ENCODE measurements at regions not wholly inside any gene's neighbourhood (a gene's known extent, or its start where the extent isn't known, plus 50 kb on each side); places are given as distances from the start of the nearest gene placed in this dataset.

DNA sequence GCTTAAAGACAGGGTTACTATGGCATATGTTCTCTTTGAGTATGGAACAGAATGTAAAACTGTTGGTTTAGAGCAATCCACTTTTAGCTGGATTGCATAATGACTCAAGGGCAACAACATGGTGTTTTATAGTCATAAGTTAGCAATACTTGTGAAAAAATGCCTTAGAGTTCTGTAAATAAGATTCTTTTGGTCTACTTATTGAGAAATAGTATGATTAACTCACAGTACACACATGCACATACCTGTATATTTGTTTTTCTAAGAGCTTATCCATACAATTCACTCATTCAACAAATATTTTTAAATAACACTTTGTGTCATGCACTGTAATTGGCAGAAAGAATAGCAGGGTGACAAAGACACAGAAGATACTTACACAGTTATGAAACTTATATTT lies 1415.5 kb downstream of the PCDH7 start:
- Mint-ChIP-seq H3K36me3 (no peaks in the 10 kb centered on the region), H3K4me3 (no peak overlapping the region), H3K27me3 (no peaks in the 10 kb centered on the region), H3K27ac (no peak overlapping the region), H3K9me3 (peaks cover 2% of the 10 kb centered on the region), H3K4me1 (no peaks in the 10 kb centered on the region)
- no peak for ATAC-seq

DNA sequence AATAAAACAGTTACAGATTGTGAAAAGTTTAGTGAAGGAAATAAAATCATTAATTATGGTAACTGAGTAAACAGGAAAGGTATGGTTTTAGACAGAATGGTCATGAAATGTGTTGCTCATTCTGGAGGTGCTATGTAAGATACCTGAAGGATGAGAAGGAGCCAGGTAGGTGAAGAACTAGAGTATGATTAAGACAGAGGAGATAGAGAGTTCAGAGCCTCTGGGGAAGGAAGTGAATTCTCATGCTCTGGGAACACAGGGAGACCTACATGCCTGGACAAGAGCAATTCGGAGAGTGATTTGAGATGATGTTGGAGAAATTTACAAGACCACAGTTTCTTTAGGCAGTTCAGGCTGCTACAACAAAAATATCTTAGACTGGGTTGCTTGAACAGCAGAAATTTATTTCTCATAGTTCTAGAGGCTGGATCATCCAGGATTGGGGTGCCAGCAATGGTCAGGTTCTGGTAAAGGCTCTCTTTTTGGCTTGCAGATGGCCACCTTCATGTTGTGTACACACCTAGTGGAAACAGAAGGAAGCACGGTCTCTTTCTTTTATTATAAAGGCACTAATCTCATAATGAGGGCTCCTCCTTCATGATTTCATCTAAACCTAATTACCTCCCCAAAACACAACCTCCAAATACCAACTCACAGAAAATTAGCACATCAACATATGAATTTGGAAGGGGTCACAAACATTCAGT lies 1416.1 kb downstream of the PCDH7 start:
- Mint-ChIP-seq H3K27me3 (no peaks in the 10 kb centered on the region), H3K4me1 (no peaks in the 10 kb centered on the region), H3K27ac (no peak overlapping the region), H3K4me3 (no peak overlapping the region), H3K36me3 (no peaks in the 10 kb centered on the region), H3K9me3 (peaks cover 6% of the 10 kb centered on the region)
- ATAC-seq, result no peak

GRCh38 chr4:32140636-32141035 lies 1420.5 kb downstream of the PCDH7 start:
- Mint-ChIP-seq H3K9me3 (peaks cover 6% of the 10 kb centered on the region), H3K4me3 (no peak overlapping the region), H3K27me3 (no peaks in the 10 kb centered on the region), H3K36me3 (no peaks in the 10 kb centered on the region), H3K4me1 (no peaks in the 10 kb centered on the region), H3K27ac (no peak overlapping the region)
- ATAC-seq, result no peak

DNA sequence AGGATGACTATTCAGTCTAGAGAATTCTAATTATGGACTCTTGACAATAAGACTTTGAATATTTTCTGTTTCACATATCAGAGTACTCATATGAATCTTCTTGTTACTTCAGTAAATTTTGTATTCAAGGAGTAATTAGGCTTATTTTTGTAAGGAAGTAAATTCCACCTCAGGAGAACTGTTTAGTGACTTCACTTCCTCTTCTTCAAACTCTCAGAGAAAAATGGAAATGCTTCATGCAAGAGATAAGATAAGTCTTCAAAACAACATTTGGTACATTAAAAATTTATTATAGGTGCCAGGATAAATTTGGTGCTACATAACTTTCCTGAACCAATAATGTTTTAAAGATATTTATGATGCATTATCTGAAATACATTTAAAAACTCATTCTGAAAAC lies 1421.9 kb downstream of the PCDH7 start:
- H3K4me1 Mint-ChIP-seq, result no peaks in the 10 kb centered on the region
- H3K36me3 Mint-ChIP-seq, result no peaks in the 10 kb centered on the region
- H3K9me3 Mint-ChIP-seq, result peaks cover 3% of the 10 kb centered on the region
- H3K27me3 Mint-ChIP-seq, result no peaks in the 10 kb centered on the region
- no peak overlapping the region for H3K4me3 Mint-ChIP-seq
- H3K27ac Mint-ChIP-seq, result no peak overlapping the region
- no peak for ATAC-seq

DNA sequence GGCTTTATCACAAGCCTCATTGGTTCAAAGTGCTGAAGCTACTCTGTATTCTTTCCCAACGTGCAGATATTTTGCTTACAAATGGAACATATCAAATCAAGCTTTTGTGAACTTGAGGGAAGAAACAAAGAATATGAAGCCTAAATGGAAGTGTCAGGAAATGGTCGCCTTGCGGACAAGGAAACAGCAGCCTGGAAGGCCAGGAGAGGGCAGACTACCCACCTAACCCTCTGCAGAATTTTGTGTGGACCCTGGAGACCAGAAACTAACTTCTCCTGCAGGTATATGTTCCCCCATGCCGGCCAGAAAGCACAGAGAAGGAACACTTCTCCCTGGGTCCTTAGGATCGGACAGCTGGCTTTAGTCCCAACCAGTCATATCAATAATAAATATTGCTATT lies 1425.8 kb downstream of the PCDH7 start:
- Mint-ChIP-seq H3K4me3 (no peak overlapping the region), H3K4me1 (no peaks in the 10 kb centered on the region), H3K9me3 (peaks cover 4% of the 10 kb centered on the region), H3K27ac (no peak overlapping the region), H3K36me3 (no peaks in the 10 kb centered on the region), H3K27me3 (no peaks in the 10 kb centered on the region)
- ATAC-seq, result no peak

GRCh38 chr4:32147446-32148085 lies 1427.4 kb downstream of the PCDH7 start:
- H3K27ac Mint-ChIP-seq, result no peak overlapping the region
- H3K4me1 Mint-ChIP-seq, result no peaks in the 10 kb centered on the region
- peaks cover 4% of the 10 kb centered on the region for H3K9me3 Mint-ChIP-seq
- H3K27me3 Mint-ChIP-seq, result no peaks in the 10 kb centered on the region
- ATAC-seq, result no peak
- no peaks in the 10 kb centered on the region for H3K36me3 Mint-ChIP-seq
- no peak overlapping the region for H3K4me3 Mint-ChIP-seq

DNA sequence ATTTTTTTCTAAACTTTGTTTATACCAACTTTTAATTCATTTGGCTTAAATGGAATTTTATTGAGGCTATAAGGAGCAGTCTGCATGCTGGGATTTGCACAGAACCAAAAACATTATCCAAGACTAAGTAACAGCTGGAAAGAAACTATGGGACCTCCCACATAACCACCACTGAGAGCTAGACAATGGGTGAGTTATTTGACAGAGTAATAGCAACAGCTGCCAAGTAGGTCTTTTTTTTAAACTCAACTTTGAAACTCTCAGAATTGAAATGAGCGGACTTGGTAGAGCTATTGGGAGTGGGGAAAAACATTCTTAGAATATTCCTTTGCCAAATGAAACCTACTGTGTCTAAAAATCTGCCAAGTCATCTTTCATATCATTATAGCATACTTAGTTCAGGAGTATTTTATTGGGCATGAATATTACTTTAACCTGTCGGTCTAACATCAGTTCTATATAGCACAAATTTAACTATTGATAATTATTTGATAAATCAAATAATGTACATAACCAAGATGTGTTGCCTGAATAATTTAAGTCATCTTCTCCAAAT lies 1428.0 kb downstream of the PCDH7 start:
- Mint-ChIP-seq H3K4me1 (no peaks in the 10 kb centered on the region), H3K27ac (no peak overlapping the region), H3K4me3 (no peak overlapping the region), H3K27me3 (no peaks in the 10 kb centered on the region), H3K9me3 (peaks cover 4% of the 10 kb centered on the region), H3K36me3 (no peaks in the 10 kb centered on the region)
- ATAC-seq, result no peak

GRCh38 chr4:32158961-32159360 lies 1438.8 kb downstream of the PCDH7 start:
- no peak overlapping the region for H3K4me3 Mint-ChIP-seq
- no peaks in the 10 kb centered on the region for H3K36me3 Mint-ChIP-seq
- no peaks in the 10 kb centered on the region for H3K27me3 Mint-ChIP-seq
- no peaks in the 10 kb centered on the region for H3K4me1 Mint-ChIP-seq
- H3K27ac Mint-ChIP-seq, result no peak overlapping the region
- H3K9me3 Mint-ChIP-seq, result peaks cover 13% of the 10 kb centered on the region
- ATAC-seq, result no peak

- Mint-ChIP-seq H3K4me1 (no peaks in the 10 kb centered on the region), H3K27ac (no peak overlapping the region), H3K27me3 (no peaks in the 10 kb centered on the region), H3K9me3 (peaks cover 7% of the 10 kb centered on the region), H3K36me3 (no peaks in the 10 kb centered on the region), H3K4me3 (no peak overlapping the region)
- no peak for ATAC-seq
Measured at GRCh38 chr4:32161392-32161791, 1441.2 kb downstream of the PCDH7 start.

- H3K9me3 Mint-ChIP-seq, result peaks cover 2% of the 10 kb centered on the region
- H3K27me3 Mint-ChIP-seq, result no peaks in the 10 kb centered on the region
- H3K36me3 Mint-ChIP-seq, result no peaks in the 10 kb centered on the region
- no peak overlapping the region for H3K4me3 Mint-ChIP-seq
- no peak overlapping the region for H3K27ac Mint-ChIP-seq
- no peak for ATAC-seq
- no peaks in the 10 kb centered on the region for H3K4me1 Mint-ChIP-seq
Measured at GRCh38 chr4:32163125-32163524, 1443.0 kb downstream of the PCDH7 start.

DNA sequence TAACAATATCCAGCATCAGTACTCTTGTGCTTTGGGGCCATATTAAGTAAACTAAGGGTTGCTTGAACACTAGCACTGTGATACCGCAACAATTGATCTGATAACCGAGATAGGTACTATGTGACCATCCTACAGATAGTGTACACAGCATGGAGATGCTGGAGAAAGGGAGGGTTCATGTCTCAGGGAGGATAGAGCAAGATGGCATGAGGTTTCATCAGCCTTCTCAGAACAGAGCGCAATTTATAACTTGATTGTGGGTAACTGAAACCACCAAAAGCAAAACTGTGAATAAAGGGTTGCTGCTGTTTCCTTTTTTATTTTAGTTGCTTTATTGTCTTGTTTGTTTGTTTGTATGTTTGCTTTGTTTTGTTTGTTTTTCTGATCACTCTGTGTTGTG lies 1449.7 kb downstream of the PCDH7 start:
- Mint-ChIP-seq H3K27ac (no peak overlapping the region), H3K9me3 (peaks cover 14% of the 10 kb centered on the region), H3K4me3 (no peak overlapping the region), H3K36me3 (no peaks in the 10 kb centered on the region), H3K4me1 (no peaks in the 10 kb centered on the region), H3K27me3 (no peaks in the 10 kb centered on the region)
- ATAC-seq, result no peak

- Mint-ChIP-seq H3K4me1 (no peaks in the 10 kb centered on the region), H3K27ac (no peak overlapping the region), H3K4me3 (no peak overlapping the region), H3K9me3 (peaks cover 14% of the 10 kb centered on the region), H3K27me3 (no peaks in the 10 kb centered on the region), H3K36me3 (no peaks in the 10 kb centered on the region)
- no peak for ATAC-seq
Measured at GRCh38 chr4:32172086-32172485, 1451.9 kb downstream of the PCDH7 start.

DNA sequence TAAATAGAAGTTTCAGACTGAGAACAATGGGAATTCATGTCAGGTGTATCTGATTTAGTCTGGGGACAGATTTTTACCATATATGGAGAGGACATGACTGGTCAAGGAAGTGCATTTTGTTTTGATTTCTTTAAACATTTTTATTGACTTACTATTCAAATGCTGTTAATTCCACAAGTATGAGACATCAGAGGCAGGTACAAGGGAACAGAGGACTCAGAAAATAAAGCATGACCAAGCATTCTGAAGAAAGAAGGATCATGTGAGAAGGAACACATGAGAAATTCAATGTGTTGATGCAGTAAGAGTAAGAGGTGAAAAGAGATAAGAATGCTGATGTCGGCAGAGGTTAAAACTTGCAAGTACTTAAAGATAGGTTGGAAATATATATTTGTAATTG lies 1452.6 kb downstream of the PCDH7 start:
- Mint-ChIP-seq H3K27me3 (no peaks in the 10 kb centered on the region), H3K4me1 (no peaks in the 10 kb centered on the region), H3K9me3 (peaks cover 14% of the 10 kb centered on the region), H3K4me3 (no peak overlapping the region), H3K36me3 (no peaks in the 10 kb centered on the region), H3K27ac (no peak overlapping the region)
- no peak for ATAC-seq

DNA sequence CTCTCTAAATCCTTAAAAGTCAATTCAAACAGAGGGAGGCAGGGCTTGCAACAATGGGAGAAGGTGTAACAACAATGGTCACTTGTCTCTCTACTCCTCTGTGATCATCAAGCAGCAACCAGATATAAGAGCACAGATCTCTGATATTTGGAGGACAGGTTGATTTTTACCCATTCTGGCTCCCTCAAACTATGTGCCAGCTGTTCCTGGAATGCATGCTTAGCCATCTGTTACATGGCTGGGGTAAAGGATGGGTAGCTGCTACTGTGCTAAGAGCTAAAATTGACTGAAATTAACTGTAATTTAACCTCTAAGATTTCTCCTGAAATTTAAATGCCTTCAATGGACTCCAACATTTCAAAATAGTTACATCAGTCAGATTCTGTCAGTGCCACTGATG lies 1459.9 kb downstream of the PCDH7 start:
- Mint-ChIP-seq H3K9me3 (peaks cover 6% of the 10 kb centered on the region), H3K36me3 (no peaks in the 10 kb centered on the region), H3K4me3 (no peak overlapping the region), H3K27ac (no peak overlapping the region), H3K4me1 (no peaks in the 10 kb centered on the region), H3K27me3 (no peaks in the 10 kb centered on the region)
- ATAC-seq, result no peak

GRCh38 chr4:32184186-32184585 lies 1464.0 kb downstream of the PCDH7 start:
- no peak overlapping the region for H3K27ac Mint-ChIP-seq
- no peaks in the 10 kb centered on the region for H3K36me3 Mint-ChIP-seq
- no peak overlapping the region for H3K4me3 Mint-ChIP-seq
- H3K4me1 Mint-ChIP-seq, result no peaks in the 10 kb centered on the region
- ATAC-seq, result no peak
- H3K9me3 Mint-ChIP-seq, result peaks cover 6% of the 10 kb centered on the region
- no peaks in the 10 kb centered on the region for H3K27me3 Mint-ChIP-seq

GRCh38 chr4:32189130-32189529 lies 1469.0 kb downstream of the PCDH7 start:
- Mint-ChIP-seq H3K4me1 (no peaks in the 10 kb centered on the region), H3K9me3 (no peaks in the 10 kb centered on the region), H3K27me3 (no peaks in the 10 kb centered on the region), H3K4me3 (no peak overlapping the region), H3K27ac (no peak overlapping the region), H3K36me3 (no peaks in the 10 kb centered on the region)
- ATAC-seq, result no peak

All from stimulated activated memory B cell treated with anti-CD40 and anti-IgM and Interleukin-4, amounts not matched to agents 10 μg/mL and 1 μg/mL and 100 μg/mL, for 72 hours (primary cell).